BE2C (cell line): ENCODE measurements at regions not wholly inside any gene's neighbourhood (a gene's known extent, or its start where the extent isn't known, plus 50 kb on each side); places are given as distances from the start of the nearest gene placed in this dataset.

Source experiments
- DNase-seq: peaks from one replicate; pipeline ENCODE4 v3.0.0-alpha.2; 2020
- H3K27me3 ChIP-seq: fragments of 250-450 bp; sonication (Bioruptor Pico); 2 replicates; pipeline ENCODE4 v1.5.1; 2020; ENCODE audit warnings: mild to moderate bottlenecking
- H3K36me3 ChIP-seq: fragments of 250-450 bp; sonication (Bioruptor Pico); 2 replicates; pipeline ENCODE4 v1.5.1; 2020; ENCODE audit warnings: mild to moderate bottlenecking
- H3K4me1 ChIP-seq: fragments of 250-450 bp; sonication (Bioruptor Pico); 2 replicates; pipeline ENCODE4 v1.5.1; 2020
- H3K4me3 ChIP-seq: 2 replicates; pipeline ENCODE4 v1.5.1; 2011; ENCODE audit warnings: low read depth, low read length
- H3K9me3 ChIP-seq: fragments of 250-450 bp; sonication (Bioruptor Pico); 2 replicates; pipeline ENCODE4 v1.5.1; 2020
- CTCF ChIP-seq: IDR thresholded peaks from 2 replicates; pipeline ENCODE4 v1.5.1; 2012; ENCODE audit warnings: mild to moderate bottlenecking, low read depth, low read length

- no peaks in the 10 kb centered on the region for H3K36me3 ChIP-seq
- DNase-seq = no peak
- no peaks in the 10 kb centered on the region for H3K4me1 ChIP-seq
- H3K27me3 ChIP-seq = no peaks in the 10 kb centered on the region; the same call in 1 of the 2 replicates
- no peak overlapping the region for H3K4me3 ChIP-seq
- no peaks in the 10 kb centered on the region for H3K9me3 ChIP-seq
- TF ChIP-seq CTCF = no peak
Observed at GRCh38 chr3:66586853-66587252, 86.0 kb upstream of the LRIG1 start.

GRCh38 chr3:66588340-66588847 is 87.6 kb upstream of the LRIG1 start:
- H3K36me3 ChIP-seq = no peaks in the 10 kb centered on the region
- no peaks in the 10 kb centered on the region; the same call in 1 of the 2 replicates for H3K27me3 ChIP-seq
- no peaks in the 10 kb centered on the region for H3K4me1 ChIP-seq
- DNase-seq = no peak
- no peak overlapping the region for H3K4me3 ChIP-seq
- no peaks in the 10 kb centered on the region for H3K9me3 ChIP-seq
- no peak for TF ChIP-seq CTCF

- no peak for DNase-seq
- H3K4me3 ChIP-seq = no peak overlapping the region
- H3K4me1 ChIP-seq = no peaks in the 10 kb centered on the region
- H3K9me3 ChIP-seq = no peaks in the 10 kb centered on the region
- H3K27me3 ChIP-seq = no peaks in the 10 kb centered on the region; the same call in 1 of the 2 replicates
- no peak for TF ChIP-seq CTCF
- no peaks in the 10 kb centered on the region for H3K36me3 ChIP-seq
Observed at GRCh38 chr3:66592016-66592761, 91.4 kb upstream of the LRIG1 start.

GRCh38 chr3:66592927-66593625 is 92.3 kb upstream of the LRIG1 start:
- TF ChIP-seq CTCF = no peak

GRCh38 chr3:66593978-66594377 is 93.2 kb upstream of the LRIG1 start:
- no peaks in the 10 kb centered on the region for H3K9me3 ChIP-seq
- no peaks in the 10 kb centered on the region; the same call in 1 of the 2 replicates for H3K27me3 ChIP-seq
- DNase-seq = no peak
- no peak overlapping the region for H3K4me3 ChIP-seq
- H3K4me1 ChIP-seq = no peaks in the 10 kb centered on the region
- TF ChIP-seq CTCF = no peak
- no peaks in the 10 kb centered on the region for H3K36me3 ChIP-seq

More at GRCh38 chr3:66592927-66593625, 92.3 kb upstream of the LRIG1 start:
- Histone ChIP-seq H3K36me3 (no peaks in the 10 kb centered on the region), H3K9me3 (no peaks in the 10 kb centered on the region), H3K4me3 (no peak overlapping the region), H3K27me3 (no peaks in the 10 kb centered on the region; the same call in 1 of the 2 replicates), H3K4me1 (no peaks in the 10 kb centered on the region)
- DNase-seq = no peak
